GM18505 (cell line): ENCODE measurements at regions not wholly inside any gene's neighbourhood (a gene's known extent, or its start where the extent isn't known, plus 50 kb on each side); places are given as distances from the start of the nearest gene placed in this dataset.

Experiments
- ATAC-seq: cut with Tn5 transposase; IDR thresholded peaks from one replicate; pipeline ENCODE4 v1.9.1; 2021; ENCODE audit not compliant: unreplicated experiment
- POLR2A ChIP-seq: IDR thresholded peaks from 4 replicates; pipeline ENCODE4 v1.6.1; 2011; ENCODE audit warnings: borderline replicate concordance; ENCODE audit not compliant: insufficient read depth, insufficient read length; ENCODE audit errors: extremely low read depth

- ATAC-seq, result no peak
- TF ChIP-seq POLR2A, result no peak
These were observed 89.4 kb upstream of the PTBP2 start for GRCh38 chr1:96632045-96632664.

GRCh38 chr1:96633695-96634094 is 87.9 kb upstream of the PTBP2 start:
- no peak for ATAC-seq
- TF ChIP-seq POLR2A, result no peak

GRCh38 chr1:96634883-96635282 is 86.7 kb upstream of the PTBP2 start:
- ATAC-seq, result no peak

GRCh38 chr1:96641282-96641681 is 80.3 kb upstream of the PTBP2 start:
- no peak for ATAC-seq
- no peak for TF ChIP-seq POLR2A

More at GRCh38 chr1:96634883-96635282, 86.7 kb upstream of the PTBP2 start:
- TF ChIP-seq POLR2A, result no peak

- ATAC-seq, result no peak
- TF ChIP-seq POLR2A, result no peak
These were observed 78.1 kb upstream of the PTBP2 start for GRCh38 chr1:96643519-96643918.

- no peak for TF ChIP-seq POLR2A
- no peak for ATAC-seq
These were observed 72.3 kb upstream of the PTBP2 start for GRCh38 chr1:96649301-96649700.

GRCh38 chr1:96651517-96651916 is 70.1 kb upstream of the PTBP2 start:
- no peak for TF ChIP-seq POLR2A
- ATAC-seq, result no peak

GRCh38 chr1:96660051-96660450 is 61.5 kb upstream of the PTBP2 start:
- ATAC-seq, result no peak
- no peak for TF ChIP-seq POLR2A

GRCh38 chr1:96660503-96660902 is 61.1 kb upstream of the PTBP2 start:
- TF ChIP-seq POLR2A, result no peak
- ATAC-seq, result no peak
